ENCODE measurements at regions not wholly inside any gene's neighbourhood (a gene's known extent, or its start where the extent isn't known, plus 50 kb on each side); places are given as distances from the start of the nearest gene placed in this dataset.

GRCh38 chr1:96998466-96998865, 276.9 kb downstream of the PTBP2 start:
- DNase-seq, result no peak

DNA sequence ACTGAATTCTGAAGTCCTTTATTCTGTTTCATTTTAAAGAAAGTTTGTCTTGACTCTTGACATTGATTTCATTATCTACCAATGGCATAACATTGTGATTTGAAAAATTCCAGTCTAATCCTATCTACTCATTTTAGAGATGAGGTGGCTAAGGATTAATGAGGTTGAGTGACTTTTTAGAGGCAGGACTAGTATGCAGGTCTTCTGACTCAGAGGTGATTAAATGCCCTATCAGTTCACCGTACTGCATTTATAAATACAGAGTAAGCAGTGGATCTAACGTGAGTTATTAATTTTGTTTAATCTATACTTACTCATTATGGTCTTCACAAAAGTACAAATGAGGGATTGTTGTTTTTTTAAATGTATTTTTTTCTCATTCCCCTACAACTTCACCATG, 277.6 kb downstream of the PTBP2 start:
- DNase-seq, result no peak

DNA sequence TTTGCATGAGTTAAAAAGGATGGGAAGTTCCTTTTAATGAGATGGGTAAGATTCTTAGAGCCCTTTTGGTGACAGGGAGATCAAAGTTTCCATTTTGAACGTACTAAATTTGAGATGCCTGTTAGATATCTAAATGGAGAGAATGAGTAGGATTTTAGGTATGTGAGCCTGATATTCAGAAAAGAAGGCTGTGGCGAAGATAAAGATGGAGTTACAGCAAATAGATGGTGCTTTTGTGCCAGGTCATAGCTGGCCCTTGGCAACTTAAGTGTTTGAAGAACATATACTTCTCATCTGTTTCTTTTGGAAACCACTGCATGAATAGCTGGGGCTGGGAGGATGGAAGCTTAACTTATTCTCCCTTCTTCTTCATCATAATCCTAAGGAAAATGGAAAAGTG, 282.5 kb downstream of the PTBP2 start:
- no peak for DNase-seq

DNA sequence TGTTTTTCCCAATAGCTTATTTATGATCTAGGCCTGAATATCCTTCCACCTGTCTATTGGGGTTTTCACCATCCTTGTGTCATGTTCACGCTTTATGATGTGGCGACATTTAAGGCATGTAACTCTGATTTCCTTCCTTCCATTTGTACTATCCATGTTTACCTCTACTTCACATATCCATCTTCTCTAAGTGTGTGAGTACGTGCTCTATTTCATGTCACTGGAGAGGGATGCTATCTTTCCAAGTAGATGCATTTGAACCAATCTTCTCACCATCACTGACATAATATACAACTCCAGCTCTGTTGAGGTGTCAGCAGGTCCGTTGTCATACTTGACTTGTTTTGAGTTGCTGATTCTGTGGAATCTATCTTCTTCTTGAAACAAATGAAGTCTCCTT, 283.2 kb downstream of the PTBP2 start:
- no peak for DNase-seq

- no peak for DNase-seq
Measured at GRCh38 chr1:97006044-97006661, 284.6 kb downstream of the PTBP2 start.

- no peak for DNase-seq
Measured at GRCh38 chr1:97007840-97008604, 286.4 kb downstream of the PTBP2 start.

GRCh38 chr1:97010566-97011264, 289.1 kb downstream of the PTBP2 start:
- no peak for DNase-seq

DNA sequence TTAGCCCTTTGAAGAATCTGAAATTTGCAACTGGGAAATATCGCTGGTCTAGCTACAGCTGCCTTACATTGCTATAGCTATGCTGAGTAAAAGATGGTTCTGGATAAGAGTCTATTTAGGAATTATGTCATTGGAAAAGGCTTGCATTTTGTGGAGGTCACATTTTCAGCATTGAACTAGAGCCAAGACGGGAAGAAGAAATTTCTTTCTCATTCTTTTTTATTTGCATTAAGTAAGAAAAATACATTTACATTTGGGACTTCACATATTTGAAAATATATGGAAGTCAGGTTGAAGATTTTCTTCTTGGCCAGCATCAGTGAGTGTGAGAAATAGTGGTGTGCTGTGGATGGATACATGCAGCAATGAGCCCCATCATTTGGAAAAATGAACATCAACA, 291.6 kb downstream of the PTBP2 start:
- no peak for DNase-seq

DNA sequence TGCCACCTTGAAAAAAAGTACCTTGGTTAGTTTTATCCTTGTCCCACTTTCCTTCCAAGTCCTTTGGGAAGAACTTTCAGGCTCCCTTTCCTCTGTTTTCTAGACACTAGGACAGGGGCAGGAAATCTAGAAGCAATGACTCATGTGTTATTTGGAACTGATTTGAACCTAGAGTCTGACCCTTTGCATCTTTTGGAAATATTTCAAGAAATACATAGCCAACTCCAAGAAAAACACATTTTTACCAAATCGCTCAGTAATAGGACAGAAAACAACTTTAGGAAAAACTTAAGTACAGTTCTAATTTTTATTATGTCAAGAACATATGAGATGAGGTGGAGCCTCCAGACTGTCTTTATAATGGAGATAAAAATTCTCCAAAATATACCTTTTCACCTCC, 292.4 kb downstream of the PTBP2 start:
- no peak for DNase-seq

DNA sequence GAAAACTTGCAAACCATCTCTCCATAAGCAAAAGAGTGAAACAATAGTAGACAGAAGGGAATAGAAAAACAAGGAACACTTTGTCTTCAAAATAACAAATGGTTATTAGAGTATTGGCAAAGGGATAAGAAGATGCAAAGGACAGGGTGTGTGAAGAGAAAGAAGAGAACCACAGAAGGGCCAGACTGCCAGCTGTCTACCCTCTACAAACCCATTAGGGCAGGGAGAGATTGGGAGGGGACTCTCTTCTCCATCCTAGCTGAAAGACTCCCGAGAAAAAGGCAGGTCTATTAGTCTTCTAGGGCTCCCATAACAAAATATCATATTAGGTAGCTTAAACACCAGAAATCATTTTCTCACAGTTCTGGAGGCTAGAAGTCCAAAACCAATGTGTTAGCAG, 292.8 kb downstream of the PTBP2 start:
- no peak for DNase-seq

DNA sequence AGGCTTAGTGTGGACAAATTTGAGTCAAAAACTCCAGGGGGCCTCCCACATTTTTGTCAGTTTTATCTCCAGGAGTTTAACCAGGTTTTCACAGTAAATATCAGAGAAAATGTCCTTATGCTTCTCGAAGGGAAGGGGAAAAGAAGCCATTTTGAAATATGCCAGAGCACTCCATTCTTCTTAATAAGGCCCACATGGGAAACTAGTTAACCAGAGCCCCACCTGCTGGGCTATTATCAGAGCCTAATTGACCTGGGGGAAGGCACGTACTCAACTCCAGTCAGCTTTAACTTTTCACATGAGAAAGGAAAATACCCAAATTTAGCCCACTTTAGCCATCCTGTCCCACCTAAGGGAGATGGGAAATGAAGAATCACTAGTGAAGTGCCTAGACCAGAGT, 296.3 kb downstream of the PTBP2 start:
- DNase-seq, result no peak

Data from suppressor macrophage treated with lipopolysaccharide for 4 hours (primary cell).